Jurkat, Clone E6-1 (cell line): ENCODE measurements at regions not wholly inside any gene's neighbourhood (a gene's known extent, or its start where the extent isn't known, plus 50 kb on each side); places are given as distances from the start of the nearest gene placed in this dataset.
"Not testable (repeated sequence)": the region's sequence is repeated elsewhere in the genome, so short reads cannot be mapped to it uniquely, and the experiment has no call there.

Experiments
- DNase-seq: peaks from one replicate; pipeline ENCODE4 v3.0.0-alpha.2; 2011; ENCODE audit warnings: low read depth, low spot score
- H3K4me3 ChIP-seq: 2 replicates; pipeline ENCODE4 v1.5.1; 2011; ENCODE audit warnings: mild to moderate bottlenecking, low read length, control low read depth, moderate library complexity

GRCh38 chr6:85360794-85361642 lies 88.9 kb upstream of the NT5E start:
- H3K4me3 ChIP-seq: no peak overlapping the region
- no peak for DNase-seq

- DNase-seq: no peak
- no peak overlapping the region for H3K4me3 ChIP-seq
Observed at GRCh38 chr6:85357651-85358050, 92.2 kb upstream of the NT5E start.

GRCh38 chr6:85356743-85357142 lies 93.1 kb upstream of the NT5E start:
- H3K4me3 ChIP-seq, DNase-seq: not testable (repeated sequence)

GRCh38 chr6:85355816-85356215 lies 94.1 kb upstream of the NT5E start:
- no peak overlapping the region for H3K4me3 ChIP-seq
- DNase-seq: no peak

- DNase-seq: peak; percentile 76
- no peak overlapping the region for H3K4me3 ChIP-seq
Observed at GRCh38 chr6:85354761-85355618, 94.9 kb upstream of the NT5E start.

GRCh38 chr6:85353012-85353411 lies 96.9 kb upstream of the NT5E start:
- H3K4me3 ChIP-seq: no peak overlapping the region
- no peak for DNase-seq

- H3K4me3 ChIP-seq: no peak overlapping the region
- DNase-seq: no peak
Observed at GRCh38 chr6:85348643-85349042, 101.2 kb upstream of the NT5E start.

- H3K4me3 ChIP-seq: no peak overlapping the region
- no peak for DNase-seq
Observed at GRCh38 chr6:85347812-85348211, 102.1 kb upstream of the NT5E start.

- no peak for DNase-seq
- no peak overlapping the region for H3K4me3 ChIP-seq
Observed at GRCh38 chr6:85346196-85346595, 103.7 kb upstream of the NT5E start.

GRCh38 chr6:85344996-85345395 lies 104.9 kb upstream of the NT5E start:
- no peak for DNase-seq
- no peak overlapping the region for H3K4me3 ChIP-seq

- no peak overlapping the region for H3K4me3 ChIP-seq
- no peak for DNase-seq
Observed at GRCh38 chr6:85343428-85343827, 106.5 kb upstream of the NT5E start.

GRCh38 chr6:85329196-85329595 lies 120.7 kb upstream of the NT5E start:
- H3K4me3 ChIP-seq: no peak overlapping the region
- DNase-seq: no peak

GRCh38 chr6:85325811-85326210 lies 124.1 kb upstream of the NT5E start:
- H3K4me3 ChIP-seq, DNase-seq: not testable (repeated sequence)

GRCh38 chr6:85323435-85324040 lies 126.3 kb upstream of the NT5E start:
- peak; percentile 94 for DNase-seq

GRCh38 chr6:85322446-85323105 lies 127.3 kb upstream of the NT5E start:
- no peak for DNase-seq
- no peak overlapping the region for H3K4me3 ChIP-seq

More at GRCh38 chr6:85323435-85324040, 126.3 kb upstream of the NT5E start:
- no peak overlapping the region for H3K4me3 ChIP-seq

- no peak overlapping the region for H3K4me3 ChIP-seq
- DNase-seq: no peak
Observed at GRCh38 chr6:85321906-85322305, 128.0 kb upstream of the NT5E start.

GRCh38 chr6:85314586-85314985 lies 135.3 kb upstream of the NT5E start:
- no peak for DNase-seq
- H3K4me3 ChIP-seq: no peak overlapping the region

GRCh38 chr6:85300581-85300980 lies 149.3 kb upstream of the NT5E start:
- no peak for DNase-seq
- H3K4me3 ChIP-seq: no peak overlapping the region

GRCh38 chr6:85298553-85298952 lies 151.3 kb upstream of the NT5E start:
- H3K4me3 ChIP-seq: no peak overlapping the region
- DNase-seq: no peak
